ENCODE measurements at regions not wholly inside any gene's neighbourhood (a gene's known extent, or its start where the extent isn't known, plus 50 kb on each side); places are given as distances from the start of the nearest gene placed in this dataset.

GRCh38 chr12:69014047-69014446 lies 81.1 kb upstream of the CPM start:
- Histone ChIP-seq H3K27ac (no peak overlapping the region), H3K4me3 (no peak overlapping the region), H3K4me1 (no peaks in the 10 kb centered on the region), H3K9me3 (no peaks in the 10 kb centered on the region), H3K36me3 (no peaks in the 10 kb centered on the region), H3K27me3 (no peaks in the 10 kb centered on the region)
- intact Hi-C loops (cut with DNase I): no loop called here
- TF ChIP-seq CTCF (IDR thresholded peaks at IDR 0.05): no peak
- no peak for DNase-seq (ENCODE audit: low spot score in 2 of 2)

GRCh38 chr12:69015017-69015416 lies 82.0 kb upstream of the CPM start:
- Histone ChIP-seq H3K27ac (no peak overlapping the region), H3K4me3 (no peak overlapping the region), H3K27me3 (no peaks in the 10 kb centered on the region), H3K36me3 (no peaks in the 10 kb centered on the region), H3K4me1 (no peaks in the 10 kb centered on the region), H3K9me3 (no peaks in the 10 kb centered on the region)
- intact Hi-C loops (cut with DNase I): no loop called here
- no peak for DNase-seq (ENCODE audit: low spot score in 2 of 2)
- TF ChIP-seq CTCF (IDR thresholded peaks at IDR 0.05): no peak

- H3K4me1 ChIP-seq: no peaks in the 10 kb centered on the region
- no peaks in the 10 kb centered on the region for H3K36me3 ChIP-seq
- H3K27ac ChIP-seq: no peak overlapping the region
- H3K4me3 ChIP-seq: no peak overlapping the region
- intact Hi-C loops (cut with DNase I): no loop called here
- no peaks in the 10 kb centered on the region for H3K27me3 ChIP-seq
- no peak for TF ChIP-seq CTCF (IDR thresholded peaks at IDR 0.05)
- no peaks in the 10 kb centered on the region for H3K9me3 ChIP-seq
- no peak for DNase-seq (ENCODE audit: low spot score in 2 of 2)
Measured at GRCh38 chr12:69015831-69016230, 82.9 kb upstream of the CPM start.

- H3K27ac ChIP-seq: no peak overlapping the region
- H3K27me3 ChIP-seq: no peaks in the 10 kb centered on the region
- intact Hi-C loops (cut with DNase I): no loop called here
Measured at GRCh38 chr12:69019082-69019481, 86.1 kb upstream of the CPM start.

GRCh38 chr12:69019910-69020309 lies 86.9 kb upstream of the CPM start:
- no peak overlapping the region for H3K4me3 ChIP-seq
- no peak for TF ChIP-seq CTCF (IDR thresholded peaks at IDR 0.05)
- H3K27me3 ChIP-seq: no peaks in the 10 kb centered on the region
- intact Hi-C loops (cut with DNase I): no loop called here
- no peaks in the 10 kb centered on the region for H3K36me3 ChIP-seq
- no peaks in the 10 kb centered on the region for H3K4me1 ChIP-seq
- DNase-seq (ENCODE audit: low spot score in 2 of 2): no peak
- H3K27ac ChIP-seq: no peak overlapping the region
- H3K9me3 ChIP-seq: no peaks in the 10 kb centered on the region

More at GRCh38 chr12:69019082-69019481, 86.1 kb upstream of the CPM start:
- H3K9me3 ChIP-seq: no peaks in the 10 kb centered on the region
- TF ChIP-seq CTCF (IDR thresholded peaks at IDR 0.05): no peak
- no peaks in the 10 kb centered on the region for H3K36me3 ChIP-seq
- H3K4me1 ChIP-seq: no peaks in the 10 kb centered on the region
- DNase-seq (ENCODE audit: low spot score in 2 of 2): no peak
- H3K4me3 ChIP-seq: no peak overlapping the region

- intact Hi-C loops (cut with DNase I): no loop called here
- no peak for TF ChIP-seq CTCF (IDR thresholded peaks at IDR 0.05)
- no peak for DNase-seq (ENCODE audit: low spot score in 2 of 2)
Measured at GRCh38 chr12:69022674-69023073, 89.7 kb upstream of the CPM start.

More at GRCh38 chr12:69022674-69023073, 89.7 kb upstream of the CPM start:
- H3K9me3 ChIP-seq: no peaks in the 10 kb centered on the region
- H3K27ac ChIP-seq: no peak overlapping the region
- no peaks in the 10 kb centered on the region for H3K27me3 ChIP-seq
- H3K4me3 ChIP-seq: no peak overlapping the region
- no peaks in the 10 kb centered on the region for H3K36me3 ChIP-seq
- no peaks in the 10 kb centered on the region for H3K4me1 ChIP-seq

Data from ascending aorta (tissue), 2 donors.